GM23248 (cell line): ENCODE measurements at regions not wholly inside any gene's neighbourhood (a gene's known extent, or its start where the extent isn't known, plus 50 kb on each side); places are given as distances from the start of the nearest gene placed in this dataset.

Experiments
- EZH2 ChIP-seq: fragments of 200-600 bp; sonication (generic); IDR thresholded peaks from 2 replicates; pipeline ENCODE4 v1.6.1; 2018; ENCODE audit warnings: antibody characterized with exemption, mild to moderate bottlenecking; ENCODE audit not compliant: insufficient read depth, poor library complexity, severe bottlenecking
- EZH2phosphoT487 ChIP-seq: fragments of 200-600 bp; sonication (generic); IDR thresholded peaks from 2 replicates; pipeline ENCODE4 v1.6.1; 2018; ENCODE audit warnings: antibody characterized with exemption, moderate library complexity, mild to moderate bottlenecking, low read depth; ENCODE audit not compliant: insufficient read depth

DNA sequence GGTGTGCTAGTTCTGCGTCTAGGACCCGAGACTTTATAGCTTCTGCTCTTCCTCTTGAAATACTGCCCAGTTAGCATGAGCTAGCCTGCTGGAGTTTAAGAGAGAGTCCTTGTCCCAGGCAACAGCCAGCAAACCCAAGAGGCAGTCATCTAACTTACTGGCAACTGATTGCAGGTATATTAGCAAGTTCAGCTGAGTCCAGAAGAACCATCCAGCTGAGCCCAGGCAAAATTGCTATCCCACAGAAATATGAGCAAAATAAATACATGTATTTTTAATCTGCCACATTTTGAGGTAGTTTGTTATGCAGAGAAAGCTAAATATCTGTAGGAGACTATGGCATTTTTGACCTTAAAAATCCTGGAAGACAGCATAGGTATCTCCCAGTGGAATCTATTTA, 174.4 kb upstream of the CMC1 start:
- no peak for TF ChIP-seq EZH2phosphoT487
- TF ChIP-seq EZH2, result no peak
